CD14-positive monocyte (primary cell): ENCODE measurements at regions not wholly inside any gene's neighbourhood (a gene's known extent, or its start where the extent isn't known, plus 50 kb on each side); places are given as distances from the start of the nearest gene placed in this dataset.

Experiments
- DNase-seq, 3 donors: peaks; one replicate each; pipeline ENCODE4 v3.0.0-alpha.2; 2011 to 2022
- H2AFZ ChIP-seq: 2 replicates; pipeline ENCODE4 v1.6.0; 2012; ENCODE audit warnings: mild to moderate bottlenecking, low read depth, low read length, inconsistent platforms; ENCODE audit not compliant: insufficient read depth, poor library complexity, severe bottlenecking
- H3K27ac ChIP-seq, 2 donors: 1 replicate in 1 of 2; 2 replicates in 1 of 2; pipeline ENCODE4 v1.5.1; 2012 to 2013; ENCODE audit warnings: low read length in 2 of 2, control low read depth in 1 of 2, inconsistent platforms in 1 of 2, low read depth in 1 of 2, mild to moderate bottlenecking in 1 of 2
- H3K27me3 ChIP-seq, 2 donors: one replicate each; pipeline versions ENCODE4 v1.6.0 to v1.6.1; 2011 to 2013; ENCODE audit warnings: low read length in 2 of 2; ENCODE audit not compliant: control insufficient read depth in 2 of 2, insufficient read depth in 2 of 2
- H3K36me3 ChIP-seq, 2 donors: replicated peaks in 1 of 2; 1 replicate in 1 of 2; 2 replicates in 1 of 2; pipeline versions ENCODE4 v1.5.1 to v1.6.1; 2012 to 2013; ENCODE audit warnings: low read length in 2 of 2, control low read depth in 1 of 2, inconsistent platforms in 1 of 2, mild to moderate bottlenecking in 1 of 2; ENCODE audit not compliant: insufficient read depth in 2 of 2, control insufficient read depth in 1 of 2
- H3K4me1 ChIP-seq, 2 donors: 1 replicate in 1 of 2; 2 replicates in 1 of 2; pipeline versions ENCODE4 v1.5.1 to v1.6.1; 2012 to 2013; ENCODE audit warnings: low read length in 2 of 2, control low read depth in 1 of 2, inconsistent platforms in 1 of 2, mild to moderate bottlenecking in 1 of 2, moderate library complexity in 1 of 2; ENCODE audit not compliant: insufficient read depth in 2 of 2, control insufficient read depth in 1 of 2
- H3K4me2 ChIP-seq: replicated peaks from 2 replicates; pipeline ENCODE3; 2012; ENCODE audit warnings: low read length, moderate library complexity, mild to moderate bottlenecking; ENCODE audit not compliant: poor library complexity, severe bottlenecking; ENCODE audit errors: extremely low read depth
- H3K4me3 ChIP-seq, 3 experiments: fragments of 200-600 bp in 1 of 3; sonication (generic) in 1 of 3; replicated peaks in 1 of 3; 1 replicate in 2 of 3; 2 replicates in 1 of 3; pipeline ENCODE4 v1.5.1; 2011 to 2013; ENCODE audit warnings: low read length in 3 of 3, mild to moderate bottlenecking in 3 of 3, control low read depth in 2 of 3, low read depth in 2 of 3, inconsistent platforms in 1 of 3, moderate library complexity in 1 of 3
- H3K79me2 ChIP-seq: 2 replicates; pipeline ENCODE4 v1.6.0; 2012; ENCODE audit warnings: mild to moderate bottlenecking, control low read depth, inconsistent platforms, low read length, moderate library complexity; ENCODE audit not compliant: insufficient read depth
- H3K9ac ChIP-seq: 2 replicates; pipeline ENCODE4 v1.6.0; 2017; ENCODE audit warnings: low read length, mild to moderate bottlenecking; ENCODE audit not compliant: insufficient read depth, poor library complexity, severe bottlenecking
- H3K9me3 ChIP-seq, 2 donors: replicated peaks in 1 of 2; 1 replicate in 1 of 2; 2 replicates in 1 of 2; pipeline versions ENCODE4 v1.5.1 to v1.6.1; 2012 to 2013; ENCODE audit warnings: low read length in 2 of 2, control low read depth in 1 of 2; ENCODE audit not compliant: control insufficient read depth in 1 of 2, insufficient read depth in 1 of 2
- H4K20me1 ChIP-seq: 2 replicates; pipeline ENCODE4 v1.6.0; 2012; ENCODE audit warnings: mild to moderate bottlenecking, low read length, control low read depth, moderate library complexity; ENCODE audit not compliant: insufficient read depth
- H3K27ac Mint-ChIP-seq, 7 donors: one replicate each; pipeline ENCODE4 v1.8.0; 2020; ENCODE audit warnings: mild to moderate bottlenecking in 7 of 7, mixed read lengths in 7 of 7, moderate library complexity in 6 of 7, inconsistent platforms in 2 of 7
- H3K27me3 Mint-ChIP-seq, 3 donors: one replicate each; pipeline ENCODE4 v1.8.0; 2021 to 2022; ENCODE audit warnings: low read depth in 3 of 3, mild to moderate bottlenecking in 3 of 3, mixed read lengths in 3 of 3, moderate library complexity in 3 of 3, inconsistent platforms in 1 of 3
- H3K36me3 Mint-ChIP-seq, 2 donors: one replicate each; pipeline ENCODE4 v1.8.0; 2020; ENCODE audit warnings: mixed read lengths in 2 of 2, inconsistent platforms in 1 of 2, mild to moderate bottlenecking in 1 of 2
- H3K4me1 Mint-ChIP-seq: one replicate; pipeline ENCODE4 v1.8.0; 2020; ENCODE audit warnings: mild to moderate bottlenecking, mixed read lengths
- H3K4me3 Mint-ChIP-seq, 2 donors: one replicate each; pipeline ENCODE4 v1.8.0; 2020; ENCODE audit warnings: mild to moderate bottlenecking in 2 of 2, mixed read lengths in 2 of 2, moderate library complexity in 1 of 2
- H3K9me3 Mint-ChIP-seq, 7 donors: one replicate each; pipeline ENCODE4 v1.8.0; 2020 to 2022; ENCODE audit warnings: mixed read lengths in 7 of 7, mild to moderate bottlenecking in 6 of 7, moderate library complexity in 6 of 7, inconsistent platforms in 2 of 7
- WGBS: methylation state at CpG from one replicate; pipeline ENCODE4 v1.1.5; 2013; ENCODE audit warnings: missing lambda C conversion rate; ENCODE audit not compliant: insufficient coverage; 5-methylcytosine and 5-hydroxymethylcytosine counted together
- intact Hi-C, 2 donors: fragments of 100-400 bp; cut with micrococcal nuclease; formaldehyde crosslinking; loops; one replicate each; pipeline versions ENCODE4 v1.15.0 to v1.15.1; 2023
- TF ChIP-seq, protein P1 (sequence below): fragments of 200-600 bp; IDR thresholded peaks from one replicate; pipeline ENCODE4 v1.8.0; 2022; ENCODE audit warnings: antibody characterized with exemption, mild to moderate bottlenecking

DNA sequence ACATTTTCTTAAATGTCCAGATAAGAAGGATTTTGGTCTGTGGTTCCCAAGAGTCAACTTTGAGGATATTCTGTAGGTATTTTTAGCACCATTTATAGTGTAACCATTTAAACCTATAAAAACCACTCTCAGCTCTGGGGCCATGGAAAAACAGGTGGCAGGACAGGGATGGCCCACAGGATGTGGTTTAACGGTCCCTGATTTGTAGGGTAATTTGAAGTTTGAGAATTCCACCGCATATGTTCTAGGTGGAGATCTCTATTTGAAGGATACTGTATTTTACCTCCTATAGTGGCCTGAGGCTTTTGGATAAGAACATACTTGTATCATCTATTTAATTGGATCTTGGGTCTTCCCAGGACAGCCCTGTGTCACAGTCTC, 62.4 kb upstream of the IGLL5 start:
- no CpG with 5 or more reads among the region's 2 CpGs for WGBS

DNA sequence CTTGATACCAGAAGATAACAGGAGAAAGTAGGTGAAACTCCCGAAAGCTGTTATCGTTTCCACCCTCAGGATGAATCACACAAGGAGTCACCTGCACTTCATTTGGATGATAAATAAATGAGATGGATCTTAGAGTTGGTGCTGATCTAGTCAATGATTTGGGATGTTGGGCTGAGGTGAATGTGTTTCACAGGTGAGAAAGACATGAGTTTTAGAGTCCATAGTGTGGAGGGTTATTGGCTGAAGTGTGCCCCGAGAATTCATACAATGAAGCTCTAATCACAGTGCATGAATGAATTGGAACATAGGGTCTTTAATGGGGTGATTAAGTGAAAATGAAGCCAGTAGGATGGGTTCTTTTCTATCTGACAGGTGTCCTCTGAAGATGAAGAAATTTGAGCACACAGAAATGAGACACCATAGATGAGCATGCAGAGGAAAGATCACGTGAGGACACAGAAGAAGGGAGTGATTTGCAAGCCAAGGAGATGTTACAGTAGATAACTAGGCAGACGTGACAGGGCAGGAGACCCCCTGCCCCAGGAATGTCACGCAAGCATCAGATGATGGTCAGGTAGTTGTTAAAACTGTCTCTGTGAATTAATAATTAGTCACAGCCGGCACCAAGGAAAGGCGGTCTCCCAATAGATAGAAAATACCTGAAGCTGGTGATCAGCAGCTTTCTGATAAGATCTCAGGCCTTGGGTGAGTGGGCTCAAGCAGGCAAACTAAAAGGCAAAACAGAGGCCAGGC, 60.3 kb upstream of the IGLL5 start:
- no peak for DNase-seq
- Histone ChIP-seq H3K9ac (no peak overlapping the region), H3K9me3 (no peaks in the 10 kb centered on the region), H3K36me3 (no peaks in the 10 kb centered on the region), H3K4me2 (no peak overlapping the region), H4K20me1 (no peaks in the 10 kb centered on the region), H3K4me3 (no peak overlapping the region), H3K27ac (no peak overlapping the region), H3K4me1 (peaks cover 12 to 13% of the 10 kb centered on the region in 2 donors), H2AFZ (no peak overlapping the region), H3K79me2 (no peaks in the 10 kb centered on the region), H3K27me3 (no peaks in the 10 kb centered on the region)
- no peak overlapping the region for H3K4me3 Mint-ChIP-seq
- peaks cover 20% of the 10 kb centered on the region for H3K4me1 Mint-ChIP-seq
- H3K36me3 Mint-ChIP-seq = no peaks in the 10 kb centered on the region
- TF ChIP-seq, protein P1, sequence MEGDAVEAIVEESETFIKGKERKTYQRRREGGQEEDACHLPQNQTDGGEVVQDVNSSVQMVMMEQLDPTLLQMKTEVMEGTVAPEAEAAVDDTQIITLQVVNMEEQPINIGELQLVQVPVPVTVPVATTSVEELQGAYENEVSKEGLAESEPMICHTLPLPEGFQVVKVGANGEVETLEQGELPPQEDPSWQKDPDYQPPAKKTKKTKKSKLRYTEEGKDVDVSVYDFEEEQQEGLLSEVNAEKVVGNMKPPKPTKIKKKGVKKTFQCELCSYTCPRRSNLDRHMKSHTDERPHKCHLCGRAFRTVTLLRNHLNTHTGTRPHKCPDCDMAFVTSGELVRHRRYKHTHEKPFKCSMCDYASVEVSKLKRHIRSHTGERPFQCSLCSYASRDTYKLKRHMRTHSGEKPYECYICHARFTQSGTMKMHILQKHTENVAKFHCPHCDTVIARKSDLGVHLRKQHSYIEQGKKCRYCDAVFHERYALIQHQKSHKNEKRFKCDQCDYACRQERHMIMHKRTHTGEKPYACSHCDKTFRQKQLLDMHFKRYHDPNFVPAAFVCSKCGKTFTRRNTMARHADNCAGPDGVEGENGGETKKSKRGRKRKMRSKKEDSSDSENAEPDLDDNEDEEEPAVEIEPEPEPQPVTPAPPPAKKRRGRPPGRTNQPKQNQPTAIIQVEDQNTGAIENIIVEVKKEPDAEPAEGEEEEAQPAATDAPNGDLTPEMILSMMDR = no peak
- no peaks in the 10 kb centered on the region for H3K27me3 Mint-ChIP-seq
- 95% methylated on average over 6 of the region's 8 CpGs for WGBS
- no peak overlapping the region for H3K27ac Mint-ChIP-seq
- peaks cover 0 to 7% (median 4%) of the 10 kb centered on the region in 7 donors for H3K9me3 Mint-ChIP-seq
- intact Hi-C loops = no loop called here

More for the DNA sequence above, 62.4 kb upstream of the IGLL5 start:
- peaks cover 17 to 19% of the 10 kb centered on the region in 2 donors for H3K4me1 ChIP-seq
- no peaks in the 10 kb centered on the region for H3K36me3 ChIP-seq
- no peak overlapping the region for H2AFZ ChIP-seq
- Mint-ChIP-seq H3K36me3 (no peaks in the 10 kb centered on the region), H3K4me3 (no peak overlapping the region), H3K9me3 (no peaks in the 10 kb centered on the region), H3K4me1 (peaks cover 33% of the 10 kb centered on the region), H3K27ac (no peak overlapping the region), H3K27me3 (peaks cover 0 to 2% (median 0%) of the 10 kb centered on the region in 3 donors)
- no peaks in the 10 kb centered on the region for H3K9me3 ChIP-seq
- no peak overlapping the region for H3K9ac ChIP-seq
- no peak overlapping the region for H3K27ac ChIP-seq
- H3K27me3 ChIP-seq = no peaks in the 10 kb centered on the region
- no peak overlapping the region for H3K4me3 ChIP-seq
- no peaks in the 10 kb centered on the region for H3K79me2 ChIP-seq
- intact Hi-C loops = no loop called here
- TF ChIP-seq, protein P1 = no peak
- no peak overlapping the region for H3K4me2 ChIP-seq
- no peaks in the 10 kb centered on the region for H4K20me1 ChIP-seq
- no peak for DNase-seq
